Choroid plexus epithelial cell (primary cell): ENCODE measurements at regions not wholly inside any gene's neighbourhood (a gene's known extent, or its start where the extent isn't known, plus 50 kb on each side); places are given as distances from the start of the nearest gene placed in this dataset.

Experiments used
- DNase-seq: peaks from one replicate; pipeline ENCODE4 v3.0.0-alpha.2; 2010; ENCODE audit warnings: low read depth
- H3K4me3 ChIP-seq: 2 replicates; pipeline ENCODE4 v1.5.1; 2011; ENCODE audit warnings: low read depth, mild to moderate bottlenecking, control low read depth, low read length, moderate library complexity
- CTCF ChIP-seq: conservative IDR thresholded peaks from 2 replicates; pipeline ENCODE4 v1.5.1; 2011; ENCODE audit warnings: low read depth, mild to moderate bottlenecking, control low read depth, inconsistent platforms, low read length, moderate library complexity

- H3K4me3 ChIP-seq: no peak overlapping the region
- no peak for TF ChIP-seq CTCF
- DNase-seq: no peak
These were observed 1927.9 kb upstream of the SEL1L start for GRCh38 chr14:83461521-83461920.

GRCh38 chr14:83462759-83463158, 1929.1 kb upstream of the SEL1L start:
- H3K4me3 ChIP-seq: no peak overlapping the region
- no peak for DNase-seq
- no peak for TF ChIP-seq CTCF

- peak; percentile 87 for DNase-seq
- H3K4me3 ChIP-seq: no peak overlapping the region
- peak; percentile 85 for TF ChIP-seq CTCF
These were observed 1929.9 kb upstream of the SEL1L start for GRCh38 chr14:83463500-83464098.

- no peak overlapping the region for H3K4me3 ChIP-seq
- peak; percentile 58 for DNase-seq
- TF ChIP-seq CTCF: no peak
These were observed 1934.2 kb upstream of the SEL1L start for GRCh38 chr14:83467811-83468210.

- TF ChIP-seq CTCF: no peak
- DNase-seq: no peak
These were observed 1936.8 kb upstream of the SEL1L start for GRCh38 chr14:83470466-83470865.

GRCh38 chr14:83470959-83471695, 1937.5 kb upstream of the SEL1L start:
- no peak overlapping the region for H3K4me3 ChIP-seq
- DNase-seq: no peak
- TF ChIP-seq CTCF: no peak

More at GRCh38 chr14:83470466-83470865, 1936.8 kb upstream of the SEL1L start:
- H3K4me3 ChIP-seq: no peak overlapping the region
